Fibroblast of skin of abdomen (primary cell): ENCODE measurements at regions not wholly inside any gene's neighbourhood (a gene's known extent, or its start where the extent isn't known, plus 50 kb on each side); places are given as distances from the start of the nearest gene placed in this dataset.

Experiments
- DNase-seq: peaks from one replicate; pipeline ENCODE4 v3.0.0-alpha.2; 2013

GRCh38 chr10:126851414-126852108 lies 53.7 kb upstream of the DOCK1 start:
- no peak for DNase-seq

GRCh38 chr10:126854726-126855495 lies 50.3 kb upstream of the DOCK1 start:
- no peak for DNase-seq
